CD14-positive monocyte (primary cell): ENCODE measurements at regions not wholly inside any gene's neighbourhood (a gene's known extent, or its start where the extent isn't known, plus 50 kb on each side); places are given as distances from the start of the nearest gene placed in this dataset.

Experiments used
- DNase-seq, 3 donors: peaks; one replicate each; pipeline ENCODE4 v3.0.0-alpha.2; 2011 to 2022
- H2AFZ ChIP-seq: 2 replicates; pipeline ENCODE4 v1.6.0; 2012; ENCODE audit warnings: mild to moderate bottlenecking, low read depth, low read length, inconsistent platforms; ENCODE audit not compliant: insufficient read depth, poor library complexity, severe bottlenecking
- H3K27ac ChIP-seq, 2 donors: 1 replicate in 1 of 2; 2 replicates in 1 of 2; pipeline ENCODE4 v1.5.1; 2012 to 2013; ENCODE audit warnings: low read length in 2 of 2, control low read depth in 1 of 2, inconsistent platforms in 1 of 2, low read depth in 1 of 2, mild to moderate bottlenecking in 1 of 2
- H3K27me3 ChIP-seq, 2 donors: one replicate each; pipeline versions ENCODE4 v1.6.0 to v1.6.1; 2011 to 2013; ENCODE audit warnings: low read length in 2 of 2; ENCODE audit not compliant: control insufficient read depth in 2 of 2, insufficient read depth in 2 of 2
- H3K36me3 ChIP-seq, 2 donors: replicated peaks in 1 of 2; 1 replicate in 1 of 2; 2 replicates in 1 of 2; pipeline versions ENCODE4 v1.5.1 to v1.6.1; 2012 to 2013; ENCODE audit warnings: low read length in 2 of 2, control low read depth in 1 of 2, inconsistent platforms in 1 of 2, mild to moderate bottlenecking in 1 of 2; ENCODE audit not compliant: insufficient read depth in 2 of 2, control insufficient read depth in 1 of 2
- H3K4me1 ChIP-seq, 2 donors: 1 replicate in 1 of 2; 2 replicates in 1 of 2; pipeline versions ENCODE4 v1.5.1 to v1.6.1; 2012 to 2013; ENCODE audit warnings: low read length in 2 of 2, control low read depth in 1 of 2, inconsistent platforms in 1 of 2, mild to moderate bottlenecking in 1 of 2, moderate library complexity in 1 of 2; ENCODE audit not compliant: insufficient read depth in 2 of 2, control insufficient read depth in 1 of 2
- H3K4me2 ChIP-seq: replicated peaks from 2 replicates; pipeline ENCODE3; 2012; ENCODE audit warnings: low read length, moderate library complexity, mild to moderate bottlenecking; ENCODE audit not compliant: poor library complexity, severe bottlenecking; ENCODE audit errors: extremely low read depth
- H3K4me3 ChIP-seq, 3 experiments: fragments of 200-600 bp in 1 of 3; sonication (generic) in 1 of 3; replicated peaks in 1 of 3; 1 replicate in 2 of 3; 2 replicates in 1 of 3; pipeline ENCODE4 v1.5.1; 2011 to 2013; ENCODE audit warnings: low read length in 3 of 3, mild to moderate bottlenecking in 3 of 3, control low read depth in 2 of 3, low read depth in 2 of 3, inconsistent platforms in 1 of 3, moderate library complexity in 1 of 3
- H3K79me2 ChIP-seq: 2 replicates; pipeline ENCODE4 v1.6.0; 2012; ENCODE audit warnings: mild to moderate bottlenecking, control low read depth, inconsistent platforms, low read length, moderate library complexity; ENCODE audit not compliant: insufficient read depth
- H3K9ac ChIP-seq: 2 replicates; pipeline ENCODE4 v1.6.0; 2017; ENCODE audit warnings: low read length, mild to moderate bottlenecking; ENCODE audit not compliant: insufficient read depth, poor library complexity, severe bottlenecking
- H3K9me3 ChIP-seq, 2 donors: replicated peaks in 1 of 2; 1 replicate in 1 of 2; 2 replicates in 1 of 2; pipeline versions ENCODE4 v1.5.1 to v1.6.1; 2012 to 2013; ENCODE audit warnings: low read length in 2 of 2, control low read depth in 1 of 2; ENCODE audit not compliant: control insufficient read depth in 1 of 2, insufficient read depth in 1 of 2
- H4K20me1 ChIP-seq: 2 replicates; pipeline ENCODE4 v1.6.0; 2012; ENCODE audit warnings: mild to moderate bottlenecking, low read length, control low read depth, moderate library complexity; ENCODE audit not compliant: insufficient read depth
- H3K27ac Mint-ChIP-seq, 7 donors: one replicate each; pipeline ENCODE4 v1.8.0; 2020; ENCODE audit warnings: mild to moderate bottlenecking in 7 of 7, mixed read lengths in 7 of 7, moderate library complexity in 6 of 7, inconsistent platforms in 2 of 7
- H3K27me3 Mint-ChIP-seq, 3 donors: one replicate each; pipeline ENCODE4 v1.8.0; 2021 to 2022; ENCODE audit warnings: low read depth in 3 of 3, mild to moderate bottlenecking in 3 of 3, mixed read lengths in 3 of 3, moderate library complexity in 3 of 3, inconsistent platforms in 1 of 3
- H3K36me3 Mint-ChIP-seq, 2 donors: one replicate each; pipeline ENCODE4 v1.8.0; 2020; ENCODE audit warnings: mixed read lengths in 2 of 2, inconsistent platforms in 1 of 2, mild to moderate bottlenecking in 1 of 2
- H3K4me1 Mint-ChIP-seq: one replicate; pipeline ENCODE4 v1.8.0; 2020; ENCODE audit warnings: mild to moderate bottlenecking, mixed read lengths
- H3K4me3 Mint-ChIP-seq, 2 donors: one replicate each; pipeline ENCODE4 v1.8.0; 2020; ENCODE audit warnings: mild to moderate bottlenecking in 2 of 2, mixed read lengths in 2 of 2, moderate library complexity in 1 of 2
- H3K9me3 Mint-ChIP-seq, 7 donors: one replicate each; pipeline ENCODE4 v1.8.0; 2020 to 2022; ENCODE audit warnings: mixed read lengths in 7 of 7, mild to moderate bottlenecking in 6 of 7, moderate library complexity in 6 of 7, inconsistent platforms in 2 of 7
- WGBS: methylation state at CpG from one replicate; pipeline ENCODE4 v1.1.5; 2013; ENCODE audit warnings: missing lambda C conversion rate; ENCODE audit not compliant: insufficient coverage; 5-methylcytosine and 5-hydroxymethylcytosine counted together
- intact Hi-C, 2 donors: fragments of 100-400 bp; cut with micrococcal nuclease; formaldehyde crosslinking; loops; one replicate each; pipeline versions ENCODE4 v1.15.0 to v1.15.1; 2023
- TF ChIP-seq, protein P1 (sequence below): fragments of 200-600 bp; IDR thresholded peaks from one replicate; pipeline ENCODE4 v1.8.0; 2022; ENCODE audit warnings: antibody characterized with exemption, mild to moderate bottlenecking

DNA sequence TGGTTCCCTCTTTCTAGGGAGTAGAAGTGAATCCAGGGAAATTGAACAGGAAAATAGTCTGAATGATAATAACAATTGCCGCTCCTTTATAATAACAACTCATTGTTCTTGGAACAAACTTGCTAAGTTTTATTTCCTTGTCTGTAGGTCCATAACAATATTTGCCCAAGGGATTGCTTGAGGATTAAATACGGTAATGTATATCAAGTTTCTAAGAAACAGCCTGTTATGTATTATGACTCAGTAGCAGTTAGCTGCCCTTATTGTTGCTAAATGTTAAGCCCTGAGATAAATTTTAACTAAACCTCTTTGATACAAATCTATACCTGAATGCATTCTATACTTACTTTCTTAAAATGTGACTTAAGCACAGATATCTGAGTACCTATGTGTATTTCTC, 215.9 kb upstream of the AADAT start:
- no peak for DNase-seq
- Histone ChIP-seq H3K4me1 (no peaks in the 10 kb centered on the region), H3K79me2 (no peaks in the 10 kb centered on the region), H3K27ac (no peak overlapping the region), H2AFZ (no peak overlapping the region), H4K20me1 (no peaks in the 10 kb centered on the region), H3K36me3 (no peaks in the 10 kb centered on the region), H3K9me3 (no peaks in the 10 kb centered on the region), H3K4me3 (no peak overlapping the region), H3K27me3 (no peaks in the 10 kb centered on the region), H3K4me2 (no peak overlapping the region), H3K9ac (no peak overlapping the region)
- H3K4me1 Mint-ChIP-seq: no peaks in the 10 kb centered on the region
- H3K4me3 Mint-ChIP-seq: no peak overlapping the region
- no peaks in the 10 kb centered on the region for H3K27me3 Mint-ChIP-seq
- TF ChIP-seq, protein P1, sequence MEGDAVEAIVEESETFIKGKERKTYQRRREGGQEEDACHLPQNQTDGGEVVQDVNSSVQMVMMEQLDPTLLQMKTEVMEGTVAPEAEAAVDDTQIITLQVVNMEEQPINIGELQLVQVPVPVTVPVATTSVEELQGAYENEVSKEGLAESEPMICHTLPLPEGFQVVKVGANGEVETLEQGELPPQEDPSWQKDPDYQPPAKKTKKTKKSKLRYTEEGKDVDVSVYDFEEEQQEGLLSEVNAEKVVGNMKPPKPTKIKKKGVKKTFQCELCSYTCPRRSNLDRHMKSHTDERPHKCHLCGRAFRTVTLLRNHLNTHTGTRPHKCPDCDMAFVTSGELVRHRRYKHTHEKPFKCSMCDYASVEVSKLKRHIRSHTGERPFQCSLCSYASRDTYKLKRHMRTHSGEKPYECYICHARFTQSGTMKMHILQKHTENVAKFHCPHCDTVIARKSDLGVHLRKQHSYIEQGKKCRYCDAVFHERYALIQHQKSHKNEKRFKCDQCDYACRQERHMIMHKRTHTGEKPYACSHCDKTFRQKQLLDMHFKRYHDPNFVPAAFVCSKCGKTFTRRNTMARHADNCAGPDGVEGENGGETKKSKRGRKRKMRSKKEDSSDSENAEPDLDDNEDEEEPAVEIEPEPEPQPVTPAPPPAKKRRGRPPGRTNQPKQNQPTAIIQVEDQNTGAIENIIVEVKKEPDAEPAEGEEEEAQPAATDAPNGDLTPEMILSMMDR: no peak
- WGBS: no CpG with 5 or more reads among the region's 2 CpGs
- H3K36me3 Mint-ChIP-seq: no peaks in the 10 kb centered on the region
- peaks cover 0 to 7% (median 0%) of the 10 kb centered on the region in 7 donors for H3K9me3 Mint-ChIP-seq
- H3K27ac Mint-ChIP-seq: no peak overlapping the region
- intact Hi-C loops: no loop called here

DNA sequence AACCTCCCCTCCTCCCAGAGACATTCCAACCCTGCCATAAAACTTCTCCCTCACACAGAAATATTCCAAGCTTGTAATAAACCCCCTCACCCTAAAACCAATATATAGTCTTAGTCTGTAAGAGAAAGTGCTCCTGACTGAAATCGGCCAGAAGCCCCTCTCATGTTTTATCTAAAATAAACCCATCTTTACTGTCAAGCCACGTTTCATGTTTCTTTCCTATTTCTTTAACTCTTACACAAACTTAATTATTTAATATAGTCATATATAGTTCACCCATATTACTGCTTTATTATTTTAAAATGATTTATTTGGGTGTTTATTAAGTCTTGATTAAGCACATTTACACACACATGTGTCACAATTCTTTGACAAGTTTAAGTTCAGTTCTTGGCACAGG, 191.3 kb upstream of the AADAT start:
- no peaks in the 10 kb centered on the region for H3K79me2 ChIP-seq
- H2AFZ ChIP-seq: no peak overlapping the region
- H4K20me1 ChIP-seq: no peaks in the 10 kb centered on the region
- Mint-ChIP-seq H3K36me3 (no peaks in the 10 kb centered on the region), H3K27me3 (no peaks in the 10 kb centered on the region), H3K9me3 (peaks cover 3 to 13% (median 9%) of the 10 kb centered on the region in 7 donors), H3K27ac (no peak overlapping the region), H3K4me1 (no peaks in the 10 kb centered on the region), H3K4me3 (no peak overlapping the region)
- no CpG with 5 or more reads among the region's 2 CpGs for WGBS
- intact Hi-C loops: no loop called here
- no peaks in the 10 kb centered on the region for H3K27me3 ChIP-seq
- peaks cover 5 to 7% of the 10 kb centered on the region in 2 donors for H3K9me3 ChIP-seq
- no peaks in the 10 kb centered on the region for H3K36me3 ChIP-seq
- H3K9ac ChIP-seq: no peak overlapping the region
- no peak overlapping the region for H3K4me2 ChIP-seq
- no peak overlapping the region for H3K4me3 ChIP-seq
- no peak overlapping the region for H3K27ac ChIP-seq
- H3K4me1 ChIP-seq: no peaks in the 10 kb centered on the region
- TF ChIP-seq, protein P1: no peak
- no peak for DNase-seq
